GM23338 (cell line): ENCODE measurements at regions not wholly inside any gene's neighbourhood (a gene's known extent, or its start where the extent isn't known, plus 50 kb on each side); places are given as distances from the start of the nearest gene placed in this dataset.

ENCODE experiments used
- ATAC-seq: fragments of 200-7000 bp; cut with Tn5 transposase; 3 replicates; pipeline ENCODE4 v1.9.1; 2020
- DNase-seq: peaks from one replicate; pipeline ENCODE4 v3.0.0-alpha.2; 2015; ENCODE audit warnings: low spot score
- H2AFZ ChIP-seq: fragments of 200-600 bp; sonication (generic); 2 replicates; pipeline ENCODE4 v1.8.0; 2016; ENCODE audit warnings: antibody characterized with exemption, mild to moderate bottlenecking, moderate library complexity
- H3F3A ChIP-seq: fragments of 200-600 bp; sonication (generic); replicated peaks from 2 replicates; pipeline ENCODE4 v1.8.0; 2017; ENCODE audit warnings: antibody characterized with exemption, mixed run types, low read depth
- H3K27ac ChIP-seq: fragments of 200-600 bp; sonication (generic); 2 replicates; pipeline ENCODE4 v1.6.1; 2016; ENCODE audit warnings: low read depth
- H3K27me3 ChIP-seq: fragments of 200-600 bp; sonication (generic); 2 replicates; pipeline ENCODE4 v1.8.0; 2016; ENCODE audit warnings: mild to moderate bottlenecking, mixed run types, moderate library complexity; ENCODE audit not compliant: insufficient read depth
- H3K36me3 ChIP-seq: fragments of 200-600 bp; sonication (generic); 2 replicates; pipeline ENCODE4 v1.8.0; 2016; ENCODE audit warnings: mild to moderate bottlenecking; ENCODE audit not compliant: insufficient read depth
- H3K4me1 ChIP-seq: fragments of 200-600 bp; sonication (generic); 2 replicates; pipeline ENCODE4 v1.8.0; 2016; ENCODE audit warnings: mild to moderate bottlenecking, moderate library complexity; ENCODE audit not compliant: insufficient read depth
- H3K4me2 ChIP-seq: fragments of 200-600 bp; sonication (generic); 2 replicates; pipeline ENCODE4 v1.7.1; 2017; ENCODE audit warnings: mixed run types
- H3K4me3 ChIP-seq: fragments of 200-600 bp; sonication (generic); 2 replicates; pipeline ENCODE4 v1.6.1; 2016; ENCODE audit warnings: mixed run types
- H3K79me2 ChIP-seq: fragments of 200-600 bp; sonication (generic); replicated peaks from 2 replicates; pipeline ENCODE4 v1.8.0; 2017; ENCODE audit warnings: mild to moderate bottlenecking; ENCODE audit not compliant: insufficient read depth
- H3K9me2 ChIP-seq: fragments of 200-600 bp; sonication (generic); 2 replicates; pipeline ENCODE4 v1.8.0; 2017; ENCODE audit not compliant: insufficient read depth
- H4K20me1 ChIP-seq: fragments of 200-600 bp; sonication (generic); replicated peaks from 2 replicates; pipeline ENCODE4 v1.8.0; 2017; ENCODE audit warnings: mild to moderate bottlenecking; ENCODE audit not compliant: insufficient read depth
- H3K27ac Mint-ChIP-seq: 2 replicates; pipeline ENCODE4 v1.8.0; 2020; ENCODE audit warnings: inconsistent platforms, mild to moderate bottlenecking, moderate library complexity, mixed read lengths
- H3K27me3 Mint-ChIP-seq: 3 replicates; pipeline ENCODE4 v1.8.0; 2022; ENCODE audit warnings: low read depth, mild to moderate bottlenecking, moderate library complexity, mixed read lengths, inconsistent platforms; ENCODE audit not compliant: insufficient read depth, poor library complexity
- H3K36me3 Mint-ChIP-seq: 3 replicates; pipeline ENCODE4 v1.8.0; 2021; ENCODE audit warnings: low read depth, mild to moderate bottlenecking, inconsistent platforms, moderate library complexity, mixed read lengths
- H3K4me1 Mint-ChIP-seq: 3 replicates; pipeline ENCODE4 v1.8.0; 2020; ENCODE audit warnings: mild to moderate bottlenecking, inconsistent platforms, mixed read lengths
- H3K4me3 Mint-ChIP-seq: 3 replicates; pipeline ENCODE4 v1.8.0; 2021; ENCODE audit warnings: moderate library complexity, mild to moderate bottlenecking, inconsistent platforms, mixed read lengths
- H3K9me3 Mint-ChIP-seq: 3 replicates; pipeline ENCODE4 v1.8.0; 2020; ENCODE audit warnings: moderate library complexity, mild to moderate bottlenecking, inconsistent platforms, mixed read lengths
- CREB1 ChIP-seq: fragments of 250-450 bp; sonication (Bioruptor Pico); IDR thresholded peaks from 2 replicates; pipeline ENCODE4 v1.5.0; 2020; ENCODE audit warnings: low read depth, mild to moderate bottlenecking, moderate library complexity
- EZH2 ChIP-seq: fragments of 200-600 bp; sonication (generic); IDR thresholded peaks from one replicate; pipeline ENCODE4 v1.8.0; 2017; ENCODE audit warnings: antibody characterized with exemption, mild to moderate bottlenecking, low read depth; ENCODE audit not compliant: unreplicated experiment
- JUNB ChIP-seq: IDR thresholded peaks from one replicate; pipeline ENCODE4 v1.6.1; 2016; ENCODE audit warnings: antibody characterized with exemption; ENCODE audit not compliant: unreplicated experiment
- NANOG ChIP-seq: IDR thresholded peaks from 2 replicates; pipeline ENCODE4 v1.6.1; 2016; ENCODE audit warnings: antibody characterized with exemption, borderline replicate concordance
- POLR2AphosphoS5 ChIP-seq: IDR thresholded peaks from 2 replicates; pipeline ENCODE4 v1.6.1; 2016; ENCODE audit warnings: antibody characterized with exemption, low read depth
- STAT1 ChIP-seq: IDR thresholded peaks from one replicate; pipeline ENCODE4 v1.6.1; 2016; ENCODE audit warnings: antibody characterized with exemption; ENCODE audit not compliant: unreplicated experiment
- ZNF114 ChIP-seq: fragments of 250-450 bp; sonication (Bioruptor Pico); IDR thresholded peaks from 2 replicates; pipeline ENCODE4 v1.5.0; 2020; ENCODE audit warnings: mild to moderate bottlenecking, moderate library complexity
- TF ChIP-seq, protein P1 (sequence below): fragments of 250-450 bp; sonication (Bioruptor Pico); IDR thresholded peaks from 2 replicates; pipeline ENCODE4 v1.5.0; 2020; ENCODE audit warnings: mild to moderate bottlenecking, moderate library complexity
- TF ChIP-seq, protein P2 (sequence below): IDR thresholded peaks from 2 replicates; pipeline ENCODE4 v1.6.1; 2016; ENCODE audit warnings: antibody characterized with exemption

DNA sequence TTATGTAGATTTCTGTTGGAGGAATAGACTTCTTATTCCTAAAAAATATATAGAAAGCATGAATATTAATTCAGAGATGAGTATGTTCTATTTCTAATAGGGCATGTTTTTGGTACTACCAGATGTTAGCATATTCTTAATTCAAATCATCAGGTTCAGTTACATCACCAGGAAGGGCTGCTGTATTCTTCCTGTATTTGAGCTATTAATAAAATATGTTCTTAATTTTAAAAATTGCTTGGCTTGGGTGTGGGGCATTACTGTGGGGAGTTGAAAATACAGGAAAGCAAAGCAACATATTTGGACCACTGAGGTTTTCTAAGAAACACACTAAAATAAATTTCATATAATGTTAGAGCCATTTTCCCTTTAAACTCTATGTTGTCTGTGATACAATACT lies 343.0 kb downstream of the EPHA4 start (continued):
- TF ChIP-seq, protein P1, sequence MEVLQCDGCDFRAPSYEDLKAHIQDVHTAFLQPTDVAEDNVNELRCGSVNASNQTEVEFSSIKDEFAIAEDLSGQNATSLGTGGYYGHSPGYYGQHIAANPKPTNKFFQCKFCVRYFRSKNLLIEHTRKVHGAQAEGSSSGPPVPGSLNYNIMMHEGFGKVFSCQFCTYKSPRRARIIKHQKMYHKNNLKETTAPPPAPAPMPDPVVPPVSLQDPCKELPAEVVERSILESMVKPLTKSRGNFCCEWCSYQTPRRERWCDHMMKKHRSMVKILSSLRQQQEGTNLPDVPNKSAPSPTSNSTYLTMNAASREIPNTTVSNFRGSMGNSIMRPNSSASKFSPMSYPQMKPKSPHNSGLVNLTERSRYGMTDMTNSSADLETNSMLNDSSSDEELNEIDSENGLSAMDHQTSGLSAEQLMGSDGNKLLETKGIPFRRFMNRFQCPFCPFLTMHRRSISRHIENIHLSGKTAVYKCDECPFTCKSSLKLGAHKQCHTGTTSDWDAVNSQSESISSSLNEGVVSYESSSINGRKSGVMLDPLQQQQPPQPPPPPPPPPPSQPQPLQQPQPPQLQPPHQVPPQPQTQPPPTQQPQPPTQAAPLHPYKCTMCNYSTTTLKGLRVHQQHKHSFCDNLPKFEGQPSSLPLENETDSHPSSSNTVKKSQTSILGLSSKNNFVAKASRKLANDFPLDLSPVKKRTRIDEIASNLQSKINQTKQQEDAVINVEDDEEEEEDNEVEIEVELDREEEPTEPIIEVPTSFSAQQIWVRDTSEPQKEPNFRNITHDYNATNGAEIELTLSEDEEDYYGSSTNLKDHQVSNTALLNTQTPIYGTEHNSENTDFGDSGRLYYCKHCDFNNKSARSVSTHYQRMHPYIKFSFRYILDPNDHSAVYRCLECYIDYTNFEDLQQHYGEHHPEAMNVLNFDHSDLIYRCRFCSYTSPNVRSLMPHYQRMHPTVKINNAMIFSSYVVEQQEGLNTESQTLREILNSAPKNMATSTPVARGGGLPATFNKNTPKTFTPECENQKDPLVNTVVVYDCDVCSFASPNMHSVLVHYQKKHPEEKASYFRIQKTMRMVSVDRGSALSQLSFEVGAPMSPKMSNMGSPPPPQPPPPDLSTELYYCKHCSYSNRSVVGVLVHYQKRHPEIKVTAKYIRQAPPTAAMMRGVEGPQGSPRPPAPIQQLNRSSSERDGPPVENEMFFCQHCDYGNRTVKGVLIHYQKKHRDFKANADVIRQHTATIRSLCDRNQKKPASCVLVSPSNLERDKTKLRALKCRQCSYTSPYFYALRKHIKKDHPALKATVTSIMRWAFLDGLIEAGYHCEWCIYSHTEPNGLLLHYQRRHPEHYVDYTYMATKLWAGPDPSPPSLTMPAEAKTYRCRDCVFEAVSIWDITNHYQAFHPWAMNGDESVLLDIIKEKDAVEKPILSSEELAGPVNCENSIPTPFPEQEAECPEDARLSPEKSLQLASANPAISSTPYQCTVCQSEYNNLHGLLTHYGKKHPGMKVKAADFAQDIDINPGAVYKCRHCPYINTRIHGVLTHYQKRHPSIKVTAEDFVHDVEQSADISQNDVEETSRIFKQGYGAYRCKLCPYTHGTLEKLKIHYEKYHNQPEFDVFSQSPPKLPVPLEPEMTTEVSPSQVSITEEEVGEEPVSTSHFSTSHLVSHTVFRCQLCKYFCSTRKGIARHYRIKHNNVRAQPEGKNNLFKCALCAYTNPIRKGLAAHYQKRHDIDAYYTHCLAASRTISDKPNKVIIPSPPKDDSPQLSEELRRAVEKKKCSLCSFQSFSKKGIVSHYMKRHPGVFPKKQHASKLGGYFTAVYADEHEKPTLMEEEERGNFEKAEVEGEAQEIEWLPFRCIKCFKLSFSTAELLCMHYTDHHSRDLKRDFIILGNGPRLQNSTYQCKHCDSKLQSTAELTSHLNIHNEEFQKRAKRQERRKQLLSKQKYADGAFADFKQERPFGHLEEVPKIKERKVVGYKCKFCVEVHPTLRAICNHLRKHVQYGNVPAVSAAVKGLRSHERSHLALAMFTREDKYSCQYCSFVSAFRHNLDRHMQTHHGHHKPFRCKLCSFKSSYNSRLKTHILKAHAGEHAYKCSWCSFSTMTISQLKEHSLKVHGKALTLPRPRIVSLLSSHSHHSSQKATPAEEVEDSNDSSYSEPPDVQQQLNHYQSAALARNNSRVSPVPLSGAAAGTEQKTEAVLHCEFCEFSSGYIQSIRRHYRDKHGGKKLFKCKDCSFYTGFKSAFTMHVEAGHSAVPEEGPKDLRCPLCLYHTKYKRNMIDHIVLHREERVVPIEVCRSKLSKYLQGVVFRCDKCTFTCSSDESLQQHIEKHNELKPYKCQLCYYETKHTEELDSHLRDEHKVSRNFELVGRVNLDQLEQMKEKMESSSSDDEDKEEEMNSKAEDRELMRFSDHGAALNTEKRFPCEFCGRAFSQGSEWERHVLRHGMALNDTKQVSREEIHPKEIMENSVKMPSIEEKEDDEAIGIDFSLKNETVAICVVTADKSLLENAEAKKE (CRISPR knock-in tag), result no peak
- TF ChIP-seq NANOG (no peak), CREB1 (CRISPR knock-in tag) (no peak), POLR2AphosphoS5 (no peak), STAT1 (no peak), EZH2 (no peak), ZNF114 (CRISPR knock-in tag) (no peak), JUNB (no peak)
- TF ChIP-seq, protein P2, sequence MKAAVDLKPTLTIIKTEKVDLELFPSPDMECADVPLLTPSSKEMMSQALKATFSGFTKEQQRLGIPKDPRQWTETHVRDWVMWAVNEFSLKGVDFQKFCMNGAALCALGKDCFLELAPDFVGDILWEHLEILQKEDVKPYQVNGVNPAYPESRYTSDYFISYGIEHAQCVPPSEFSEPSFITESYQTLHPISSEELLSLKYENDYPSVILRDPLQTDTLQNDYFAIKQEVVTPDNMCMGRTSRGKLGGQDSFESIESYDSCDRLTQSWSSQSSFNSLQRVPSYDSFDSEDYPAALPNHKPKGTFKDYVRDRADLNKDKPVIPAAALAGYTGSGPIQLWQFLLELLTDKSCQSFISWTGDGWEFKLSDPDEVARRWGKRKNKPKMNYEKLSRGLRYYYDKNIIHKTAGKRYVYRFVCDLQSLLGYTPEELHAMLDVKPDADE, result no peak

DNA sequence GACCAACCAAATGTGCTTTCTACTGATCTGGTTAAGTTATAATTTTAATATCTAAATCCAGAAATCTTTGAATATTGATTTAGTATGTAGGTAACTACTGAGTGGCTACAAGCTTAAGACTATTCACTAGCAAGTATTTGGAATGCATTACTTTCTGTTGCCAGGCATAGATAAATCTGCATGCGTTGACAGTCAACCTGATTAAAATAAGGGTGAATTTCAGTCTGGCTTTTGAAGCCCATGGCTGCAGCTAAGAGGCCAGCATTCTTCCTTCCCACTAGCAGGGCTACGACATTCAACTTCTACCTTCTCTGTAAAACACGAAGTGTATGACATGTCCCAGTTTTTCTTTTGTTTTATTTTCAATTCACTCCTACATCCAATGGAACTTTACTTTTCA lies 340.6 kb downstream of the EPHA4 start:
- no peaks in the 10 kb centered on the region for H4K20me1 ChIP-seq
- Mint-ChIP-seq H3K36me3 (no peaks in the 10 kb centered on the region), H3K27ac (no peak overlapping the region), H3K4me3 (no peak overlapping the region), H3K4me1 (peaks cover 2% of the 10 kb centered on the region; the same call in 2 of the 3 replicates), H3K9me3 (no peaks in the 10 kb centered on the region), H3K27me3 (no peaks in the 10 kb centered on the region)
- H3K9me2 ChIP-seq, result no peaks in the 10 kb centered on the region
- 0 out of 2 replicates have a peak overlapping the region, but pooled peaks have one; percentile 1 for H2AFZ ChIP-seq
- H3F3A ChIP-seq, result no peaks in the 10 kb centered on the region
- DNase-seq (no peak), ATAC-seq (no peak)
- H3K36me3 ChIP-seq, result no peaks in the 10 kb centered on the region
- no peak overlapping the region for H3K27ac ChIP-seq
- no peak overlapping the region for H3K4me3 ChIP-seq
- no peaks in the 10 kb centered on the region for H3K79me2 ChIP-seq
- H3K4me1 ChIP-seq, result no peaks in the 10 kb centered on the region
- no peak overlapping the region for H3K4me2 ChIP-seq
- H3K27me3 ChIP-seq, result no peaks in the 10 kb centered on the region
- no peak for TF ChIP-seq JUNB
- TF ChIP-seq CREB1 (CRISPR knock-in tag), result no peak
- TF ChIP-seq, protein P1 (CRISPR knock-in tag), result no peak
